SJSA1 (cell line): ENCODE measurements at regions not wholly inside any gene's neighbourhood (a gene's known extent, or its start where the extent isn't known, plus 50 kb on each side); places are given as distances from the start of the nearest gene placed in this dataset.
A peak's percentile ranks its signal among the peaks of the same experiment; 100 is the strongest.
"Not testable (repeated sequence)": the region's sequence is repeated elsewhere in the genome, so short reads cannot be mapped to it uniquely, and the experiment has no call there.

Experiments
- DNase-seq, 2 experiments: peaks; one replicate each; pipeline ENCODE4 v3.0.0-alpha.2; 2015 to 2020; ENCODE audit warnings: low spot score in 2 of 2, low read depth in 1 of 2
- H3K27ac ChIP-seq: fragments of 250-450 bp; sonication (Bioruptor Pico); 2 replicates; pipeline ENCODE4 v1.5.1; 2020; ENCODE audit warnings: mild to moderate bottlenecking, moderate library complexity
- H3K27me3 ChIP-seq: fragments of 250-450 bp; sonication (Bioruptor Pico); replicated peaks from 2 replicates; pipeline ENCODE4 v1.5.1; 2020; ENCODE audit warnings: mild to moderate bottlenecking, moderate library complexity
- H3K36me3 ChIP-seq: fragments of 250-450 bp; sonication (Bioruptor Pico); 2 replicates; pipeline ENCODE4 v1.5.1; 2020; ENCODE audit warnings: mild to moderate bottlenecking
- H3K4me1 ChIP-seq: fragments of 250-450 bp; sonication (Bioruptor Pico); replicated peaks from 2 replicates; pipeline ENCODE4 v1.6.1; 2021; ENCODE audit warnings: mild to moderate bottlenecking
- H3K4me3 ChIP-seq: fragments of 250-450 bp; sonication (Bioruptor Pico); 2 replicates; pipeline ENCODE4 v1.5.1; 2020; ENCODE audit warnings: mild to moderate bottlenecking
- H3K9me3 ChIP-seq: fragments of 250-450 bp; sonication (Bioruptor Pico); replicated peaks from 2 replicates; pipeline ENCODE4 v1.5.1; 2020; ENCODE audit warnings: mild to moderate bottlenecking

DNA sequence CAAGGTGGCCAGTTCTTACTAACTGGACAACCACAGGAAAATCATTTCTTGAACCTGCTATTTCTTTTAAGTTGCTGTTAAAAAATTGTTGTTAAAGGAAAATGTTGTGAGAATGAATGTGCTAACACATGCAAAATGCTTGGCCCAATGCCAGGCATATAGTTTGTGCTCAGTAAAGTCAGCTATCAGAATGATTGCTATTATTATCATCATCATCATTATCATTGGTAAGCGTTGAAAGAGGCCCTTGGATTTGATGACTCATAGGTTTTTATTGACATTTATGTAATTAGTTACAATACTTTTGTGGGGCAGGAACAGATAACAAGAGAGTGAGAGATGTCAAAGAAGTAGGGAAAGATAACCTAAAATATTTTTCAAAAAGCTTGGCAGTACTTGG is 394.2 kb upstream of the ZEB2 start:
- no peak overlapping the region for H3K4me3 ChIP-seq
- DNase-seq = no peak
- no peaks in the 10 kb centered on the region for H3K36me3 ChIP-seq
- no peaks in the 10 kb centered on the region for H3K4me1 ChIP-seq
- H3K27me3 ChIP-seq = no peaks in the 10 kb centered on the region
- H3K9me3 ChIP-seq = no peaks in the 10 kb centered on the region
- no peak overlapping the region for H3K27ac ChIP-seq

DNA sequence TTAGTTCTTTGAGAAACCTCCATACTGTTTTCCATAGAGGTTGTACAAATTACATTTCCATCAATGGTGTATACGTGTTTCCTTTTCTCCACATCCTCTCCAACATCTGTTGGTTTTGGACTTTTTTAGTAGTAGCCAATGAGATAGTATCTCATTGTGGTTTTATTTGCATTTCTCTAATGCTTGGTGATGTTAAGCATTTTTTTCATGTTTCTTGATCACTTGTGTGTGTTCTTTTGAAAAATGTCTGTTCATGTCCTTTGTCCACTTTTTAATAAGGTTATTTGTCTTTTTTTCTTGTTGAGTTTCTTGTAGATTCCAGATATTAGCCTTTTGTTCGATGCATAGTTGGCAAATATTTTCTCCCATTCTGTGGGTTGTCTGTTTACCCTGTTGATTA is 392.3 kb upstream of the ZEB2 start:
- H3K27me3 ChIP-seq = no peaks in the 10 kb centered on the region
- H3K4me1 ChIP-seq = no peaks in the 10 kb centered on the region
- no peaks in the 10 kb centered on the region for H3K36me3 ChIP-seq
- no peak overlapping the region for H3K4me3 ChIP-seq
- peak in 1 of 2 experiments; percentile 8 for DNase-seq
- no peak overlapping the region for H3K27ac ChIP-seq
- no peaks in the 10 kb centered on the region for H3K9me3 ChIP-seq

DNA sequence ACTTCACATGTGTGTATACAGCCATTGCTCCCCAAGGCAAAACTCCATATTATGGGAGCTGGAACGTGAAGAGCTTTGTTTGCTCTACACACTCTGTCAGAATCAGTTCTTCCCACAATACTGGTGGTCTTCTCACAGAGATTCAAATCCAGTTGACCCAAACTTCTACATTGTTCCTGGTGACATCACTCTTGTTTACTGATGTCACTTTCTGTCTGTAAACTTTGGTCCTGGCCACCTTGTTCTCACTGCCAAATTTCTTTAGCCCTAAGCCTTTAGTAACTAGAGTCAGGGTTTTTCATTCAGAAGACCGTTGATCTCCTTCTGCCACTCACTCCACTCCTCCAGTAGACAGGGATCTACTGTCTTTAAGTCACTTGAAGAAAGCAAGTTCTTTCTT is 386.0 kb upstream of the ZEB2 start:
- no peak for DNase-seq

DNA sequence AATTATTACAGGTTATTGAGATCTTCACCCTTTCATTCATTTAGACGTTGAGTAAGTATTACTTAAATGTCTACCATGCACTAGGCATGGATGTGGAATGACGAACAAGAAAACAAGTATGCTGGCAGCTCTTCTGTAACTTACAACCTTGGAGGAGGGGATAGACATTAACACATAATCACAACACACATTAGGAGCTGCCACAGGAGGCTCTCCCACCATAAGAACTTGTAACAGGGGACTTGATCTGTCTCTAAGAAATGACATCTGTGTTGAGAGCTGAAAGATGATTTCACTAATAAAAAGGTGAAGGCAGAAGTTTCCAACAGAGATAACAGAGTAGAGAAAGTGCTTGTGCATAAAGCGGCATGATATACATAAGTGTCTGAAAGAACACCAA is 384.7 kb upstream of the ZEB2 start:
- DNase-seq = no peak
- no peaks in the 10 kb centered on the region for H3K27me3 ChIP-seq
- H3K9me3 ChIP-seq = no peaks in the 10 kb centered on the region
- no peak overlapping the region for H3K4me3 ChIP-seq
- H3K27ac ChIP-seq = no peak overlapping the region
- H3K4me1 ChIP-seq = no peaks in the 10 kb centered on the region
- no peaks in the 10 kb centered on the region for H3K36me3 ChIP-seq

More for the DNA sequence above, 386.0 kb upstream of the ZEB2 start:
- Histone ChIP-seq H3K27me3 (no peaks in the 10 kb centered on the region), H3K9me3 (no peaks in the 10 kb centered on the region), H3K4me1 (no peaks in the 10 kb centered on the region), H3K36me3 (no peaks in the 10 kb centered on the region), H3K27ac (no peak overlapping the region), H3K4me3 (no peak overlapping the region)

DNA sequence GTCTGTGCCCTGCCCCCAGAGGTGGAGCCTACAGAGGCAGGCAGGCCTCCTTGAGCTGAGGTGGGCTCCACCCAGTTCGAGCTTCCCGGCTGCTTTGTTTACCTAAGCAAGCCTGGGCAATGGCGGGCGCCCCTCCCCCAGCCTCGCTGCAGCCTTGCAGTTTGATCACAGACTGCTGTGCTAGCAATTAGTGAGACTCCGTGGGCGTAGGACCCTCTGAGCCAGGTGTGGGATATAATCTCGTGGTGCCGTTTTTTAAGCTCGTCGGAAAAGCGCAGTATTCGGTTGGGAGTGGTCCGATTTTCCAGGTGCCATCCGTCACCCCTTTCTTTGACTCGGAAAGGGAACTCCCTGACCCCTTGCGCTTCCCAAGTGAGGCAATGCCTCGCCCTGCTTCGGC is 383.1 kb upstream of the ZEB2 start:
- H3K9me3 ChIP-seq, DNase-seq, H3K27me3 ChIP-seq, H3K4me3 ChIP-seq, H3K4me1 ChIP-seq, H3K36me3 ChIP-seq, H3K27ac ChIP-seq: not testable (repeated sequence)

DNA sequence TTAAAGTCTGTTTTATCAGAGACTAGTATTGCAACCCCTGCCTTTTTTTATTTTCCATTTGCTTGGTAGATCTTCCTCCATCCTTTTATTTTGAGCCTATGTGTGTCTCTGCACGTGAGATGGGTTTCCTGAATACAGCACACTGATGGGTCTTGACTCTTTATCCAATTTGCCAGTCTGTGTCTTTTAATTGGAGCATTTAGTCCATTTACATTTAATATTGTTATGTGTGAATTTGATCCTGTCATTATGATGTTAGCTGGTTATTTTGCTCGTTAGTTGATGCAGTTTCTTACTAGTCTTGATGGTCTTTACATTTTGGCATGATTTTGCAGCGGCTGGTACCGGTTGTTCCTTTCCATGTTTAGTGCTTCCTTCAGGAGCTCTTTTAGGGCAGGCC is 381.5 kb upstream of the ZEB2 start:
- H3K9me3 ChIP-seq, H3K27me3 ChIP-seq, H3K4me1 ChIP-seq, H3K36me3 ChIP-seq, H3K27ac ChIP-seq, DNase-seq, H3K4me3 ChIP-seq: not testable (repeated sequence)

DNA sequence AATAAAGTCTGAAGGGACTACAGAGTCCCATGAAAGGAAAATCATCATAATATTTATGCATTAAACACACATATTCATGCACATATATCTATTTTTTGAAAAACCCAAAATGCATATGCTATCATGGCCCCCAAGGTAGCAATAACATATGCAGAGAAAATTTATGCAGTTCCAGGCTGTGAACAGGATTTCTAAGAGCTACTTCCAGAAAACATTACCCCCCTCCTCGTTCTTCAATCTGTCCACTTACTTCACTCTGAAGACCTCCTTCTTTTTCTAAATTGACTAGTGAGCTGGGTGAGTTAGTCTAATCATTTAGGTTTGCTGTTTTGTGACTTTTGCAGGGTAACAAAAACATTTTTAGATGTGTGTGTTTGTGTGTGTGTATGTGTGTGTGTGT is 376.4 kb upstream of the ZEB2 start:
- H3K27ac ChIP-seq = no peak overlapping the region
- no peaks in the 10 kb centered on the region for H3K27me3 ChIP-seq
- no peaks in the 10 kb centered on the region for H3K4me1 ChIP-seq
- H3K4me3 ChIP-seq = no peak overlapping the region
- no peak for DNase-seq
- no peaks in the 10 kb centered on the region for H3K36me3 ChIP-seq
- H3K9me3 ChIP-seq = no peaks in the 10 kb centered on the region

DNA sequence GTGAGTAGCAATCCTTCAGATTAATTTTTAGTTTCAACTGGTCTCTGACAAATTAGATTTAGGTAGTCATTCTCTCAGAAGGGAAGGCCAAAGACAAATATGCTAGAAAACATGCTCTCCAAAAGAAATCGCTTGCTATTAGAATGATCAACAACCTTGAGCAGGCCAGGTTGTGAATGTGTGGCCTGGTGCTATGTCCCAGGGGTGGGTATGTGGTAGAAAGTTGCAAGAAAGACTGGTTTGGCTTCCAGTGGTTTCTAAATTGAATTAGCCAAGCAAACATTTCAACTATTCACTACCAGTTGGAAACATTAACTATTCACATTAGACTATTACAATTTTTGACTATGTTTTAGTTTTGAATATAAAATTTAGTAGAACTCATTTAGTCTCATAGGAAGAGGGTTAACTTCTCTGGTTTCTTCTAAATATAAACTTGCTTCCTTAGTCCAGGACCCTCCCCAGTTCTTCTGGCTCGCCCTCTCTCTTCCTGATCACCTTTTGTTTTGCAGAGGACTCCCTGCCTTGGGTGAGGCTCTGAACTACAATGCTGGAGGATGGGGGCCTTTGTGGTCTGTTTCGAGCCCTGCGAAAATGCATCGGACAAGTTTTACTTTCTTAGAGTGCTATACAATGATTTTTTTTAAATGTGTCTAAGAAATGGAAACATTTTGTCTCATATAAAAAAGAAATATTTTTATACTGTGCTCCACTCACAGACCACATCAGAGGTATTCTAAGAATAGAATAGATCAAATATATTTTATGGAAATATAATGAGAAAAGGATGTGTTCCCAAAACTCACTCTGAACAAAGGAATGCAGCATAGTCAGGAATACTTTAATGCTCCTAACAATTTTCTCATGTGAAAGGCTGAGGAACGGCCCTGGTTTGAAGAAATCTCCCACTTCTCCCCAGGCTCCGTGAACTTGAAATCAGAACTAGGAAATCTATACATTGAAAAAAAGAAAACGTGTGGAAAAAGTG is 375.0 kb upstream of the ZEB2 start:
- Histone ChIP-seq H3K27me3 (no peaks in the 10 kb centered on the region), H3K4me3 (no peak overlapping the region), H3K36me3 (no peaks in the 10 kb centered on the region), H3K4me1 (no peaks in the 10 kb centered on the region), H3K27ac (no peak overlapping the region), H3K9me3 (no peaks in the 10 kb centered on the region)
- no peak for DNase-seq

DNA sequence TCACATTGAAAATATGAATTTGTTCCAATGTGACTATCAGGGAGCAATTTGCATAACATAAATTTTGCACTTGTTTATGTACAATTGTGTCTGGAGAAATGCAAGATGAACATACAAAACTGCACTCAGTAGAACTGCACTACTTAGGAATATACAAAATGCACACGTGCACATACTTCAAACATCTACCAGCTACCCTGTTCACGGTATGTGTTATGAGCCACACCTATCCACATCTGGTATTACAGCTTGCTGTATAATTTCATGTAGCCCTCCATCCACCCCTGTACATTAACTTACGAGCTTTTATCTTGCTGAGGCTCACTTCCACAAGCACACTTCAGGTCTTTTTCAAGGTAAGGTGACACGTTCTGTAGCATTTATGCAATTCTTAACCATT is 373.5 kb upstream of the ZEB2 start:
- Histone ChIP-seq H3K9me3 (no peaks in the 10 kb centered on the region), H3K27ac (no peak overlapping the region), H3K36me3 (no peaks in the 10 kb centered on the region), H3K27me3 (no peaks in the 10 kb centered on the region), H3K4me1 (no peaks in the 10 kb centered on the region), H3K4me3 (no peak overlapping the region)
- no peak for DNase-seq

DNA sequence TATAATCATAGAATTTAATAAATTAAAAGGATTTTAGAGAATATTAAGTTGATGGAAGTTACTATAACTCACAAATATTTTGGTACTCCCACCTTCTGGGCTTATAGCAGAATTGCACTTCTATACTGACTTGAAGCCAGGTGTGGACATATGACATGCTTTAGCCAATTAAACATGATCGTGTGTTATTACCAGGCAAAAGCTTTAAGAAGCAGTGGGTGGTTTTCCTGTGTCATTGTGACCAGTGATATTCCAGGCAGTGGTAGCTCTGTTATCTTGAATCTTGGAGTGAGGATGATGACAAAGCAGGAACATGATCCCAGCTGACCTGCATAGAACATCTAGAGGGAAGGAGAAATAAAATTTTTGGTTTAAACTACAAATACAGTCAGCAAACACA is 370.9 kb upstream of the ZEB2 start:
- H3K27me3 ChIP-seq = no peaks in the 10 kb centered on the region
- H3K4me3 ChIP-seq = no peak overlapping the region
- no peaks in the 10 kb centered on the region for H3K9me3 ChIP-seq
- no peak overlapping the region for H3K27ac ChIP-seq
- no peaks in the 10 kb centered on the region for H3K36me3 ChIP-seq
- no peak for DNase-seq
- no peaks in the 10 kb centered on the region for H3K4me1 ChIP-seq

DNA sequence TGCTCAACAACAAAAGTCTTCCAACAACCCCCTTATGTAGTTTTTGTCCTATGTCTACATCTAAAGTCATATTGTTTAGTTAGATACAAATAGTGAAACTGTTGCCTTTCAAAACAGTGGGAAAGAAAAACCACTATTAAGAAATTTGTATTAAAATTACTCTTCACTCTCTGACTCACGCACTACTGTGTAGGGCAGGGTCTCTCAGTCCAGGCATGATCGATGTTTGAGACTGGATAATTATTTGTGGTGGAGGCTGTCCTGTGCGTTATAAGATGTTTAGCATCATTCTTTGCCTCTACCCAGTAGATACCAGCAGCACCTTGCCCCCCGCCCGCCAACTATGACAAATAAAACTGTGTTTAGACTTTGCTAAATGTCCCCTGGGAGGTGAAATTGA is 369.4 kb upstream of the ZEB2 start:
- no peaks in the 10 kb centered on the region for H3K27me3 ChIP-seq
- H3K27ac ChIP-seq = no peak overlapping the region
- no peaks in the 10 kb centered on the region for H3K4me1 ChIP-seq
- no peaks in the 10 kb centered on the region for H3K9me3 ChIP-seq
- no peaks in the 10 kb centered on the region for H3K36me3 ChIP-seq
- no peak for DNase-seq
- H3K4me3 ChIP-seq = no peak overlapping the region

DNA sequence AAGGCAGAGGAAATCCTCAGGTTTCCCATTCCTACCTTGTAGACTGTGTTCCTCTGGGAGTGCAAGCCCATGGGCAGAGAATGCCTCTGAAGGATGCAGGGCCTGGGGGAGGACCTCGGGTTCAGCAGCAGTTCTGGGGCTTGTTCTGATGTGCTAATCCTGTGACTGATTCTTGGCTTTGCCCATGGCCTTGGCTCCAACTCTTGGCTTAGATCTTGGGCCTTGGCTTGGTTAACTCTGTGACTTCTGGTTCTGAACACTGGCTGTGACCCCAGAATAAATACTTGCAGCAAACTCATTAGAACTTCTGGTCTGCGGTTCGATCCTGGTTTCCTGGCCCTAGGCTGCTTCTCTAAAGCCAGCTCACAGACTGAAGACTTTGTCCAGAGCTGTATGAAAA is 366.9 kb upstream of the ZEB2 start:
- H3K27me3 ChIP-seq = no peaks in the 10 kb centered on the region
- H3K4me3 ChIP-seq = no peak overlapping the region
- no peak for DNase-seq
- no peak overlapping the region for H3K27ac ChIP-seq
- H3K4me1 ChIP-seq = no peaks in the 10 kb centered on the region
- no peaks in the 10 kb centered on the region for H3K9me3 ChIP-seq
- no peaks in the 10 kb centered on the region for H3K36me3 ChIP-seq

DNA sequence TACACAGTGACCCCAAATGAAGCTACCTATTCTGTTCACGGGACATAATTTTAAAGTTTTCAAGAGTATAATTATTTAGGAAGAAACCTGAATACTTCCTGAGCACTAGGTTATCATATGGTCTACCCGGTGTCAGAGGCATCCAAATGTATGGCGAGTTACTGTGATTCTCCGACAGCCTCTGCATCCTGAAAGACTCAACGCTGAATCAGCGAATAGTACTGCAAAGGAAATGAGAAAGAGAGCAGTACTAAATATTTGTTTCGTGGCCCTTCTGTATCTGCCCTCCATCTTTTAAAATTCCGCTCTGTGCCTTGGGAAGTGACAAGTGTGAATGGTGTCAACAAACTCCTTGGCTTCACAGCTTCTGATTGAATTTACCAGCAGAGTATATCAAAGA is 358.0 kb upstream of the ZEB2 start:
- Histone ChIP-seq H3K27me3 (no peaks in the 10 kb centered on the region), H3K9me3 (no peaks in the 10 kb centered on the region), H3K27ac (no peak overlapping the region), H3K4me3 (no peak overlapping the region), H3K4me1 (no peaks in the 10 kb centered on the region), H3K36me3 (no peaks in the 10 kb centered on the region)
- no peak for DNase-seq

DNA sequence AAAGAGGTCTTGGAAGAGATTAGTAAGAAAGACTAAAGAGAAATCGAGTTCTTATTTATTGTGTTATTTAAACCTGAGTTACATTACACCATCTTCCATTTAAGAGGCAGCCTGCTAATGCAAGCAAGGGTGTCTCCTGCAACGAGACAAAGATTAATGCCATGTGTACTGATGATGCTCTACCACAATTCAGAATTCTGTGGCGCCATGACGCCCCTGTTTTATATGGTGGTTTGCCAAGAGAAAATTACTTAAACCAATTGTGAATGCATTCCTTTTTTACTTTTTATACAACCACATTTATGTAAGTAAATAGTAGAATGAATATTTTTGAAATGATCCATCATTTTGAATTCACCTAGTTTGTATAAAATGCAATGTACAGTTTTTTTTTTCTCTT is 356.1 kb upstream of the ZEB2 start:
- Histone ChIP-seq H3K27me3 (no peaks in the 10 kb centered on the region), H3K9me3 (no peaks in the 10 kb centered on the region), H3K27ac (no peak overlapping the region), H3K4me1 (no peaks in the 10 kb centered on the region), H3K36me3 (no peaks in the 10 kb centered on the region), H3K4me3 (no peak overlapping the region)
- DNase-seq = no peak
